Mesendoderm (in vitro differentiated cells): ENCODE measurements at regions not wholly inside any gene's neighbourhood (a gene's known extent, or its start where the extent isn't known, plus 50 kb on each side); places are given as distances from the start of the nearest gene placed in this dataset.

Experiments used
- DNase-seq: peaks from one replicate; pipeline ENCODE4 v3.0.0; 2013
- H2AK5ac ChIP-seq: 2 replicates; pipeline ENCODE4 v1.6.1; 2013; ENCODE audit warnings: low read length, inconsistent platforms
- H2BK120ac ChIP-seq: 2 replicates; pipeline ENCODE4 v1.6.1; 2013; ENCODE audit warnings: low read depth, mild to moderate bottlenecking, low read length, moderate library complexity, mixed read lengths
- H2BK15ac ChIP-seq: replicated peaks from 2 replicates; pipeline ENCODE4 v1.6.1; 2013; ENCODE audit warnings: low read depth, mild to moderate bottlenecking, moderate library complexity
- H2BK5ac ChIP-seq: 2 replicates; pipeline ENCODE4 v1.6.1; 2013; ENCODE audit warnings: low read length, inconsistent platforms
- H3K18ac ChIP-seq: 2 replicates; pipeline ENCODE4 v1.6.1; 2013; ENCODE audit warnings: mild to moderate bottlenecking, low read length, mixed read lengths
- H3K23ac ChIP-seq: one replicate; pipeline ENCODE4 v1.6.1; 2013; ENCODE audit warnings: low read length
- H3K27ac ChIP-seq: 2 replicates; pipeline ENCODE4 v1.5.1; 2013; ENCODE audit warnings: low read depth, mild to moderate bottlenecking, inconsistent platforms, low read length, moderate library complexity
- H3K27me3 ChIP-seq: 2 replicates; pipeline ENCODE4 v1.6.1; 2013; ENCODE audit warnings: low read length, control low read depth, mild to moderate bottlenecking, inconsistent platforms; ENCODE audit not compliant: insufficient read depth, poor library complexity
- H3K36me3 ChIP-seq: 2 replicates; pipeline ENCODE4 v1.6.1; 2013; ENCODE audit warnings: low read length, inconsistent platforms; ENCODE audit not compliant: control insufficient read depth, insufficient read depth
- H3K4ac ChIP-seq: one replicate; pipeline ENCODE4 v1.6.1; 2013; ENCODE audit warnings: low read depth, mild to moderate bottlenecking, low read length, moderate library complexity
- H3K4me1 ChIP-seq: 2 replicates; pipeline ENCODE4 v1.6.1; 2013; ENCODE audit warnings: low read depth, low read length, inconsistent platforms; ENCODE audit not compliant: control insufficient read depth
- H3K4me2 ChIP-seq: 2 replicates; pipeline ENCODE4 v1.6.1; 2013; ENCODE audit warnings: low read length
- H3K4me3 ChIP-seq: 2 replicates; pipeline ENCODE4 v1.5.1; 2013; ENCODE audit warnings: mild to moderate bottlenecking, low read length
- H3K56ac ChIP-seq: one replicate; pipeline ENCODE4 v1.6.1; 2013; ENCODE audit warnings: low read length
- H3K79me1 ChIP-seq: 2 replicates; pipeline ENCODE4 v1.6.1; 2013; ENCODE audit warnings: low read length, inconsistent platforms
- H3K79me2 ChIP-seq: 2 replicates; pipeline ENCODE4 v1.6.1; 2013; ENCODE audit warnings: mild to moderate bottlenecking, low read length; ENCODE audit not compliant: control insufficient read depth, insufficient read depth
- H3K9ac ChIP-seq: 2 replicates; pipeline ENCODE4 v1.6.1; 2013; ENCODE audit warnings: low read length, inconsistent platforms
- H4K5ac ChIP-seq: one replicate; pipeline ENCODE4 v1.6.1; 2013; ENCODE audit warnings: low read length
- H4K8ac ChIP-seq: one replicate; pipeline ENCODE4 v1.6.1; 2013; ENCODE audit warnings: low read depth, mild to moderate bottlenecking, control low read depth, low read length, moderate library complexity
- WGBS: extraction: QIAGEN DNeasy Blood & Tissue Kit; methylation state at CpG from one replicate; pipeline ENCODE4 v1.1.7; 2013; ENCODE audit warnings: low lambda C conversion rate, missing lambda C conversion rate; ENCODE audit not compliant: insufficient coverage; ENCODE audit errors: extremely low coverage; 5-methylcytosine and 5-hydroxymethylcytosine counted together

- H3K4me2 ChIP-seq: no peak overlapping the region
- no peak overlapping the region for H3K18ac ChIP-seq
- no CpG with 5 or more reads among the region's 4 CpGs for WGBS
Measured at GRCh38 chr12:127664901-127665300, 602.1 kb upstream of the TMEM132C start.

DNA sequence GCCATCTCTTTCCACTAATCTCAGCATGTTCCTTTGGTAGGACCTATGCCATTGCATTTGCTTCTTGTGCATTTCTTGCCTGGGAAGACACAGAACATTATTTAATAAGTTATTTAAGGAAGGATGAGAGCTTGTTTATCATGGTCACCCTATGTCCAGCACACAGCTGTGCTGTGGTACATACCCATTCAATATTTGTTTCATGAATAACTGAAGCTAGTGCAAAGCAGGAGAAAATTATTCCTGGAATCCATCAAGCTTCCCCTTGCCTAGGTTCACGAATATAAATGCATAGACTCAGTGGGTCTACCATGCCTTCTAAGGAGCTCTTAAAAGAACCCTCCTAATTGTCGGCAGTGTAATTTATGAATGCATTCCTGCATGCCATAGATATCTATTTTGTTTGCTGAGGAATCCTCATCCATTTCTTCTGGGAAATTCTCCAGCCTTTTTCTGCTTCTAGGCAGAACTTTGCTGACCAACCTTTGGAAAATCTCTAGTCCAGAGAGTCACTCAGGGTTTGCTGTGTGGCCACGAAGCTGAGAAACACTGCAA lies 599.8 kb upstream of the TMEM132C start:
- H2BK5ac ChIP-seq: no peak overlapping the region
- H2BK15ac ChIP-seq: no peak overlapping the region
- WGBS: no CpG with 5 or more reads among the region's 3 CpGs
- H4K5ac ChIP-seq: no peak overlapping the region
- H3K79me1 ChIP-seq: no peaks in the 10 kb centered on the region
- H3K36me3 ChIP-seq: no peaks in the 10 kb centered on the region
- no peaks in the 10 kb centered on the region for H3K27me3 ChIP-seq
- H3K4me1 ChIP-seq: no peaks in the 10 kb centered on the region
- H2BK120ac ChIP-seq: no peak overlapping the region
- H3K18ac ChIP-seq: no peak overlapping the region
- H3K56ac ChIP-seq: no peak overlapping the region
- H3K23ac ChIP-seq: no peak overlapping the region
- no peaks in the 10 kb centered on the region for H3K79me2 ChIP-seq
- H3K4ac ChIP-seq: no peak overlapping the region
- no peak overlapping the region for H4K8ac ChIP-seq
- H3K4me3 ChIP-seq: no peak overlapping the region
- no peak overlapping the region for H3K9ac ChIP-seq
- no peak for DNase-seq
- no peak overlapping the region for H2AK5ac ChIP-seq
- no peak overlapping the region for H3K4me2 ChIP-seq
- no peak overlapping the region for H3K27ac ChIP-seq

More at GRCh38 chr12:127664901-127665300, 602.1 kb upstream of the TMEM132C start:
- no peak overlapping the region for H2BK15ac ChIP-seq
- H2BK120ac ChIP-seq: no peak overlapping the region
- H3K27ac ChIP-seq: no peak overlapping the region
- no peak overlapping the region for H3K23ac ChIP-seq
- no peak overlapping the region for H3K56ac ChIP-seq
- no peak overlapping the region for H2BK5ac ChIP-seq
- H3K4me3 ChIP-seq: no peak overlapping the region
- no peaks in the 10 kb centered on the region for H3K79me1 ChIP-seq
- no peak overlapping the region for H4K8ac ChIP-seq
- H3K36me3 ChIP-seq: no peaks in the 10 kb centered on the region
- H2AK5ac ChIP-seq: no peak overlapping the region
- H3K4me1 ChIP-seq: no peaks in the 10 kb centered on the region
- H3K9ac ChIP-seq: no peak overlapping the region
- no peak overlapping the region for H3K4ac ChIP-seq
- no peaks in the 10 kb centered on the region for H3K27me3 ChIP-seq
- H4K5ac ChIP-seq: no peak overlapping the region
- no peak for DNase-seq
- H3K79me2 ChIP-seq: no peaks in the 10 kb centered on the region

DNA sequence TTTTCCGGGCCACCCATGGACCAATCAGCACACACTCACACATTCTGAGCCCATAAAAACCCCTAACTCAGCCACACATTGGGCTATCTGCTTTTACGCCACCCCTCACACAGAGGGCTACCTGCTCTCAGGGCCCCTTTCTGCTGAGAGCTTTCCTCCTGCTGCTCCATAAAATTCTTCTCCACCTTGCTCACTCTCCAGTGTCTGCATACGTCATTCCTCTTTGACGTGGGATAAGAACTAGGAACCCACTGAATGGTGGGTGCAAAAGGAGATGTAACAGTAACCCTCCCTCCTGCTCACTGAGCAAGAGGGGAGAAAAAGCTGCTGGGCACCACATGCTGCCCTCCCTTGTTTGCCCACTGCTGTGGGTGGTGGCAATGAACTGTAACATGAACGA lies 596.7 kb upstream of the TMEM132C start:
- no peaks in the 10 kb centered on the region for H3K36me3 ChIP-seq
- no peak overlapping the region for H3K4me3 ChIP-seq
- H2BK15ac ChIP-seq: no peak overlapping the region
- H3K27ac ChIP-seq: no peak overlapping the region
- no peak overlapping the region for H2BK120ac ChIP-seq
- H3K23ac ChIP-seq: no peak overlapping the region
- no CpG with 5 or more reads among the region's 5 CpGs for WGBS
- no peak for DNase-seq
- H3K79me2 ChIP-seq: no peaks in the 10 kb centered on the region
- no peak overlapping the region for H3K9ac ChIP-seq
- H3K56ac ChIP-seq: no peak overlapping the region
- no peak overlapping the region for H3K4ac ChIP-seq
- no peak overlapping the region for H2BK5ac ChIP-seq
- H4K5ac ChIP-seq: no peak overlapping the region
- no peaks in the 10 kb centered on the region for H3K4me1 ChIP-seq
- no peak overlapping the region for H3K18ac ChIP-seq
- no peak overlapping the region for H2AK5ac ChIP-seq
- no peak overlapping the region for H4K8ac ChIP-seq
- H3K79me1 ChIP-seq: no peaks in the 10 kb centered on the region
- no peak overlapping the region for H3K4me2 ChIP-seq
- H3K27me3 ChIP-seq: no peaks in the 10 kb centered on the region

DNA sequence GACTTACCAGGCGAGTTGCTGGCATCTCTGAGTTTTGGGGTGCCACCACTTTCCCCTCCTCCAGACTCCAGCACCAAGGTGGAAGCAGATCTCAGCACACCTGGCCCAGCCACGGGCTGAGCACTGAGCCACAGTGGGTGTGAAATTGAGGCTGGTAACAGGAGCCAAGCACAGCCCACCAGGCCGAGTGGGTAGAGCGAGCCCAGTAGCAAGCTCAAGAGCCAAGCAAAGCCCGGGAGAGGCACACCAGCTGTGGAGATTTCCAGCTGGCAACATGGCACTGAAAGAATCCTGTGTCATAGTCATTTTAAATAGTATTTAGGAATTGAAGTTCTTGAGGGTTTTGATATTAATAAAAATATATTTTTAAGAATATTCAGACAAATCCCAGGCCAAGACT lies 596.2 kb upstream of the TMEM132C start:
- no peaks in the 10 kb centered on the region for H3K79me2 ChIP-seq
- no peak overlapping the region for H4K5ac ChIP-seq
- H2BK120ac ChIP-seq: no peak overlapping the region
- H3K36me3 ChIP-seq: no peaks in the 10 kb centered on the region
- no peak overlapping the region for H2AK5ac ChIP-seq
- no peak for DNase-seq
- no peaks in the 10 kb centered on the region for H3K79me1 ChIP-seq
- no peak overlapping the region for H3K27ac ChIP-seq
- WGBS: no CpG with 5 or more reads among the region's 5 CpGs
- H3K4me3 ChIP-seq: no peak overlapping the region
- H3K23ac ChIP-seq: no peak overlapping the region
- H3K9ac ChIP-seq: no peak overlapping the region
- H2BK15ac ChIP-seq: no peak overlapping the region
- no peaks in the 10 kb centered on the region for H3K4me1 ChIP-seq
- H3K4ac ChIP-seq: no peak overlapping the region
- H3K4me2 ChIP-seq: no peak overlapping the region
- no peak overlapping the region for H3K18ac ChIP-seq
- H4K8ac ChIP-seq: no peak overlapping the region
- H3K56ac ChIP-seq: no peak overlapping the region
- H2BK5ac ChIP-seq: no peak overlapping the region
- no peaks in the 10 kb centered on the region for H3K27me3 ChIP-seq

DNA sequence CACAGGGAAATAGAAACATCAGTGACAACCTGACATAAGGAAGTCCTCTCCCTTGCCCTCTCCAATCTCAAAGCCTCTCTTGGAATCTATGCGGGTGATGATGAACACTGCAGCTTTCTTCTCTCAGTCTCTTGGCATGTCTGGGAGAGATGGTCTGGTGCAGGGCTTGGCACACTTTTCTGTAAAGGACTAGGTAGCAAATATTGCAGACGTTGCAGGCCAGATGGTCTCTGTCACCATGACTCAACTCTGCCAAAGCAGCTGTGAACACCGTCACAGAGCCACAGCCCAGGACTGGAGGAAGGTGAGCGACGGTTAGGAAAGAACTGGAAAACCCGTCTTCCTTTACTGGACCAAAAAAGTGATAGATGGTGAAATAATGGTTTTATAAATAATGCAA lies 591.0 kb upstream of the TMEM132C start:
- Histone ChIP-seq H3K27ac (no peak overlapping the region), H4K5ac (no peak overlapping the region)
- no CpG with 5 or more reads among the region's 6 CpGs for WGBS

DNA sequence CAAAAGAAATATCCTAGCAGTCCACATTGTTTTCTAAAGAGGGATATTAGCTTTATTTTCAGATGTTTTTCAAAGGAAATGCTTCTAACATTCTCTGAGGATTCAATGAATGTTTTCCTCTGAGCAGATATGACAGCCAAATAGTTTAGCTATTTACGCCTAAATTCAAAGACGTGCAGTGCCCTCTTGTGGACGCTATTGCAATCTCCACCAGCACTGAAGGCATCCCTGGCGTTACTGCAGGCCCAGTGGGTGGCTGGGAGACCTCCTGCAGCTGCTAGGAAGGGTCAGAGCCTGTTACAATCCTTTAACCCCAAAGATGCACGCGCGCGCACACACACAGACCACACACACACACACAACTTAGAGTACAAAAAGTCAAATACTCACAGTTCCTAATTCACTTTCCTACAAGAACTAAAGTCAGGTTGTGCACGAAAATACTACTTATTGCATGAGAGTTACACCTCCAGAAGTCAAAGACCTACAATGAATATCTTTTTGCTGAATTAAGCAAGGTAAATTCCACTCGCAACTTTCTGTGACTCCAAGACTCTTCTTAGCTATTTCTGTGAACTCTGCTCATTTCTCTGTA lies 589.3 kb upstream of the TMEM132C start:
- no peak overlapping the region for H2BK5ac ChIP-seq
- H2AK5ac ChIP-seq: no peak overlapping the region
- no peak overlapping the region for H3K18ac ChIP-seq
- H4K8ac ChIP-seq: no peak overlapping the region
- H3K79me1 ChIP-seq: no peaks in the 10 kb centered on the region
- no peak overlapping the region for H3K4ac ChIP-seq
- WGBS: no CpG with 5 or more reads among the region's 10 CpGs
- no peak overlapping the region for H3K56ac ChIP-seq
- H3K9ac ChIP-seq: no peak overlapping the region
- H3K27me3 ChIP-seq: no peaks in the 10 kb centered on the region
- H3K23ac ChIP-seq: no peak overlapping the region
- no peaks in the 10 kb centered on the region for H3K36me3 ChIP-seq
- H3K4me3 ChIP-seq: no peak overlapping the region
- no peak overlapping the region for H2BK120ac ChIP-seq
- no peak overlapping the region for H2BK15ac ChIP-seq
- peak; percentile 90 for DNase-seq
- H4K5ac ChIP-seq: no peak overlapping the region
- H3K27ac ChIP-seq: no peak overlapping the region
- H3K4me1 ChIP-seq: no peaks in the 10 kb centered on the region
- H3K4me2 ChIP-seq: no peak overlapping the region
- H3K79me2 ChIP-seq: no peaks in the 10 kb centered on the region

More for the DNA sequence above, 591.0 kb upstream of the TMEM132C start:
- no peak overlapping the region for H3K4me2 ChIP-seq
- H3K23ac ChIP-seq: no peak overlapping the region
- H3K79me1 ChIP-seq: no peaks in the 10 kb centered on the region
- no peak overlapping the region for H2BK5ac ChIP-seq
- no peak overlapping the region for H3K9ac ChIP-seq
- H4K8ac ChIP-seq: no peak overlapping the region
- H3K4me3 ChIP-seq: no peak overlapping the region
- H3K27me3 ChIP-seq: no peaks in the 10 kb centered on the region
- H3K56ac ChIP-seq: no peak overlapping the region
- H3K4ac ChIP-seq: no peak overlapping the region
- no peak overlapping the region for H3K18ac ChIP-seq
- no peaks in the 10 kb centered on the region for H3K4me1 ChIP-seq
- peak overlapping the region; percentile 22 for H2AK5ac ChIP-seq
- no peak for DNase-seq
- no peak overlapping the region for H2BK15ac ChIP-seq
- H3K36me3 ChIP-seq: no peaks in the 10 kb centered on the region
- H2BK120ac ChIP-seq: no peak overlapping the region
- H3K79me2 ChIP-seq: no peaks in the 10 kb centered on the region
